H9 (cell line): ENCODE measurements at regions not wholly inside any gene's neighbourhood (a gene's known extent, or its start where the extent isn't known, plus 50 kb on each side); places are given as distances from the start of the nearest gene placed in this dataset.

Experiments
- DNase-seq: peaks from one replicate; pipeline ENCODE4 v3.0.0-alpha.2; 2017
- H2AFZ ChIP-seq: one replicate; pipeline ENCODE4 v1.6.1; 2013; ENCODE audit warnings: mild to moderate bottlenecking, low read length, control low read depth, moderate library complexity
- H2AK5ac ChIP-seq: 2 replicates; pipeline ENCODE4 v1.6.1; 2013; ENCODE audit warnings: low read length, control low read depth, mixed read lengths; ENCODE audit not compliant: insufficient read length
- H2BK120ac ChIP-seq: one replicate; pipeline ENCODE4 v1.6.1; 2013; ENCODE audit warnings: low read depth, mild to moderate bottlenecking, low read length, control low read depth, inconsistent platforms; ENCODE audit not compliant: poor library complexity, severe bottlenecking
- H2BK12ac ChIP-seq: 2 replicates; pipeline ENCODE4 v1.6.1; 2013; ENCODE audit warnings: low read length, control low read depth, mixed read lengths, low read depth; ENCODE audit not compliant: insufficient read length
- H2BK15ac ChIP-seq: 2 replicates; pipeline ENCODE4 v1.6.1; 2013; ENCODE audit warnings: low read depth, low read length, control low read depth
- H2BK20ac ChIP-seq: one replicate; pipeline ENCODE4 v1.6.1; 2013; ENCODE audit warnings: low read depth, mild to moderate bottlenecking, low read length, control low read depth, inconsistent platforms; ENCODE audit not compliant: poor library complexity, severe bottlenecking
- H2BK5ac ChIP-seq: 2 replicates; pipeline ENCODE4 v1.6.1; 2013; ENCODE audit warnings: low read length, control low read depth, mixed read lengths; ENCODE audit not compliant: insufficient read length
- H3K14ac ChIP-seq: 2 replicates; pipeline ENCODE4 v1.6.1; 2013; ENCODE audit warnings: low read length, control low read depth; ENCODE audit not compliant: insufficient read depth
- H3K18ac ChIP-seq: 2 replicates; pipeline ENCODE4 v1.6.1; 2013; ENCODE audit warnings: low read depth, mild to moderate bottlenecking, mixed read lengths, low read length, control low read depth; ENCODE audit not compliant: insufficient read length
- H3K23ac ChIP-seq: 2 replicates; pipeline ENCODE4 v1.6.1; 2013; ENCODE audit warnings: low read length, control low read depth, mixed read lengths, low read depth; ENCODE audit not compliant: insufficient read length
- H3K23me2 ChIP-seq: 2 replicates; pipeline ENCODE4 v1.6.1; 2013; ENCODE audit warnings: low read depth, mild to moderate bottlenecking, mixed read lengths, low read length, control low read depth; ENCODE audit not compliant: insufficient read length, poor library complexity, severe bottlenecking
- H3K27ac ChIP-seq: 2 replicates; pipeline ENCODE4 v1.5.1; 2013; ENCODE audit warnings: low read length, control low read depth, mixed read lengths, low read depth; ENCODE audit not compliant: insufficient read length
- H3K27me3 ChIP-seq: 2 replicates; pipeline ENCODE4 v1.6.1; 2013; ENCODE audit warnings: low read length, control low read depth, inconsistent platforms; ENCODE audit not compliant: insufficient read depth
- H3K4ac ChIP-seq: 2 replicates; pipeline ENCODE4 v1.6.1; 2013; ENCODE audit warnings: low read depth, mild to moderate bottlenecking, control low read depth, inconsistent platforms, low read length, moderate library complexity
- H3K4me1 ChIP-seq: 2 replicates; pipeline ENCODE4 v1.6.1; 2013; ENCODE audit warnings: low read length, control low read depth, inconsistent platforms; ENCODE audit not compliant: insufficient read depth
- H3K4me2 ChIP-seq: 2 replicates; pipeline ENCODE4 v1.6.1; 2013; ENCODE audit warnings: low read length, control low read depth, mixed read lengths; ENCODE audit not compliant: insufficient read length, insufficient read depth
- H3K56ac ChIP-seq: 2 replicates; pipeline ENCODE4 v1.6.1; 2013; ENCODE audit warnings: low read depth, mild to moderate bottlenecking, mixed read lengths, low read length, control low read depth; ENCODE audit not compliant: insufficient read length
- H3K79me1 ChIP-seq: 2 replicates; pipeline ENCODE4 v1.6.1; 2013; ENCODE audit warnings: low read depth, mild to moderate bottlenecking, moderate library complexity, low read length, control low read depth, inconsistent platforms; ENCODE audit not compliant: insufficient read depth, poor library complexity, severe bottlenecking
- H3K79me2 ChIP-seq: 2 replicates; pipeline ENCODE4 v1.6.1; 2013; ENCODE audit warnings: low read length, control low read depth, inconsistent platforms; ENCODE audit not compliant: insufficient read depth
- H3K9ac ChIP-seq: 2 replicates; pipeline ENCODE4 v1.6.1; 2013; ENCODE audit warnings: low read length, control low read depth, mixed read lengths; ENCODE audit not compliant: insufficient read length; ENCODE audit errors: extremely low read depth
- H3K9me3 ChIP-seq: one replicate; pipeline ENCODE4 v1.6.1; 2013; ENCODE audit warnings: low read depth, low read length, inconsistent platforms; ENCODE audit not compliant: control insufficient read depth
- H3T11ph ChIP-seq: one replicate; pipeline ENCODE4 v1.6.1; 2013; ENCODE audit warnings: mild to moderate bottlenecking, low read length, control low read depth, inconsistent platforms
- H4K20me1 ChIP-seq: one replicate; pipeline ENCODE4 v1.6.1; 2013; ENCODE audit not compliant: control insufficient read depth, insufficient read length, insufficient read depth
- H4K5ac ChIP-seq: 2 replicates; pipeline ENCODE4 v1.6.1; 2013; ENCODE audit warnings: low read depth, mild to moderate bottlenecking, mixed read lengths, low read length, control low read depth; ENCODE audit not compliant: insufficient read length
- H4K8ac ChIP-seq: replicated peaks from 2 replicates; pipeline ENCODE4 v1.6.1; 2013; ENCODE audit warnings: low read length, control low read depth, mixed read lengths, low read depth; ENCODE audit not compliant: insufficient read length
- H4K91ac ChIP-seq: 2 replicates; pipeline ENCODE4 v1.6.1; 2013; ENCODE audit warnings: low read depth, mild to moderate bottlenecking, moderate library complexity, mixed read lengths, low read length, control low read depth; ENCODE audit not compliant: insufficient read length
- H3K27ac Mint-ChIP-seq, 3 experiments: 2 replicates in 2 of 3; 3 replicates in 1 of 3; pipeline ENCODE4 v1.8.0; 2020 to 2021; ENCODE audit warnings: mixed read lengths in 3 of 3, mild to moderate bottlenecking in 1 of 3, moderate library complexity in 1 of 3
- H3K27me3 Mint-ChIP-seq: 2 replicates; pipeline ENCODE4 v1.8.0; 2021; ENCODE audit warnings: low read depth, mild to moderate bottlenecking, moderate library complexity, mixed read lengths
- H3K36me3 Mint-ChIP-seq, 3 experiments: 2 replicates in 2 of 3; 3 replicates in 1 of 3; pipeline ENCODE4 v1.8.0; 2020 to 2021; ENCODE audit warnings: low read depth in 3 of 3, mixed read lengths in 3 of 3; ENCODE audit not compliant: insufficient read depth in 1 of 3
- H3K4me1 Mint-ChIP-seq, 2 experiments: 2 replicates each; pipeline ENCODE4 v1.8.0; 2020; ENCODE audit warnings: mixed read lengths in 2 of 2
- H3K4me3 Mint-ChIP-seq, 2 experiments: 2 replicates in 1 of 2; 3 replicates in 1 of 2; pipeline ENCODE4 v1.8.0; 2020 to 2021; ENCODE audit warnings: mild to moderate bottlenecking in 2 of 2, mixed read lengths in 2 of 2, moderate library complexity in 1 of 2
- H3K9me3 Mint-ChIP-seq, 2 experiments: 2 replicates in 1 of 2; 3 replicates in 1 of 2; pipeline ENCODE4 v1.8.0; 2020; ENCODE audit warnings: mild to moderate bottlenecking in 2 of 2, mixed read lengths in 2 of 2, moderate library complexity in 1 of 2
- CTCF ChIP-seq: fragments of 200-600 bp; sonication (generic); conservative IDR thresholded peaks from 3 replicates; pipeline ENCODE4 v1.8.0; 2021; ENCODE audit warnings: antibody characterized with exemption, mild to moderate bottlenecking
- WGBS: extraction: QIAGEN DNeasy Blood & Tissue Kit; methylation state at CpG from one replicate; pipeline ENCODE4 v1.1.7; 2013; ENCODE audit warnings: missing lambda C conversion rate, low lambda C conversion rate, mixed read lengths; ENCODE audit not compliant: insufficient read length; ENCODE audit errors: extremely low coverage; 5-methylcytosine and 5-hydroxymethylcytosine counted together

GRCh38 chr6:2536451-2536850 lies 214.3 kb downstream of the MYLK4 start:
- Histone ChIP-seq H3K23ac (no peak overlapping the region), H3K4me2 (no peak overlapping the region), H2BK12ac (no peak overlapping the region), H3K27me3 (no peaks in the 10 kb centered on the region), H3K4me1 (no peaks in the 10 kb centered on the region), H3K4ac (no peak overlapping the region), H3K18ac (no peak overlapping the region), H2BK20ac (no peak overlapping the region), H3K9ac (no peak overlapping the region), H2BK5ac (no peak overlapping the region), H2BK120ac (no peak overlapping the region), H4K91ac (no peak overlapping the region), H3K27ac (no peak overlapping the region), H3K79me1 (no peaks in the 10 kb centered on the region), H4K20me1 (no peaks in the 10 kb centered on the region), H2BK15ac (no peak overlapping the region), H3T11ph (no peak overlapping the region), H3K79me2 (no peaks in the 10 kb centered on the region), H2AK5ac (no peak overlapping the region), H4K8ac (no peak overlapping the region), H3K14ac (no peak overlapping the region), H3K23me2 (no peaks in the 10 kb centered on the region), H3K56ac (no peak overlapping the region), H2AFZ (no peak overlapping the region), H3K9me3 (no peaks in the 10 kb centered on the region), H4K5ac (no peak overlapping the region)
- DNase-seq, result no peak
- no CpG with 5 or more reads among the region's 6 CpGs for WGBS
- Mint-ChIP-seq H3K4me1 (no peaks in the 10 kb centered on the region; a peak in 1 of 4 replicates), H3K9me3 (no peaks in the 10 kb centered on the region), H3K27me3 (peaks cover 2% of the 10 kb centered on the region), H3K27ac (no peak overlapping the region), H3K36me3 (no peaks in the 10 kb centered on the region), H3K4me3 (no peak overlapping the region)
- no peak for TF ChIP-seq CTCF
